ENCODE measurements at regions not wholly inside any gene's neighbourhood (a gene's known extent, or its start where the extent isn't known, plus 50 kb on each side); places are given as distances from the start of the nearest gene placed in this dataset.
"Not testable (repeated sequence)": the region's sequence is repeated elsewhere in the genome, so short reads cannot be mapped to it uniquely, and the experiment has no call there.

- no peak for DNase-seq (ENCODE audit: low read depth)
- in situ Hi-C loops (cut with HindIII; ENCODE audit: low sequenced_read_pairs), result no loop called here
- TF ChIP-seq CTCF (IDR thresholded peaks at IDR 0.05; ENCODE audit: low read depth, low read length, missing control alignments), result no peak
- H3K4me3 ChIP-seq (ENCODE audit: low read depth, low read length), result no peak overlapping the region
Observed at GRCh38 chr6:156423075-156423474, 354.1 kb upstream of the ARID1B start.

GRCh38 chr6:156421933-156422332 is 355.2 kb upstream of the ARID1B start:
- no peak for DNase-seq (ENCODE audit: low read depth)
- TF ChIP-seq CTCF (IDR thresholded peaks at IDR 0.05; ENCODE audit: low read depth, low read length, missing control alignments), result no peak
- H3K4me3 ChIP-seq (ENCODE audit: low read depth, low read length), result no peak overlapping the region
- in situ Hi-C loops (cut with HindIII; ENCODE audit: low sequenced_read_pairs), result no loop called here

GRCh38 chr6:156421301-156421700 is 355.9 kb upstream of the ARID1B start:
- in situ Hi-C loops (cut with HindIII; ENCODE audit: low sequenced_read_pairs); H3K4me3 ChIP-seq (ENCODE audit: low read depth, low read length); DNase-seq (ENCODE audit: low read depth): not testable (repeated sequence)

- H3K4me3 ChIP-seq (ENCODE audit: low read depth, low read length), result no peak overlapping the region
- TF ChIP-seq CTCF (IDR thresholded peaks at IDR 0.05; ENCODE audit: low read depth, low read length, missing control alignments), result no peak
- in situ Hi-C loops (cut with HindIII; ENCODE audit: low sequenced_read_pairs), result no loop called here
- no peak for DNase-seq (ENCODE audit: low read depth)
Observed at GRCh38 chr6:156420172-156420993, 356.8 kb upstream of the ARID1B start.

GRCh38 chr6:156419594-156419993 is 357.6 kb upstream of the ARID1B start:
- H3K4me3 ChIP-seq (ENCODE audit: low read depth, low read length), result no peak overlapping the region
- DNase-seq (ENCODE audit: low read depth), result no peak
- in situ Hi-C loops (cut with HindIII; ENCODE audit: low sequenced_read_pairs), result no loop called here
- no peak for TF ChIP-seq CTCF (IDR thresholded peaks at IDR 0.05; ENCODE audit: low read depth, low read length, missing control alignments)

- TF ChIP-seq CTCF (IDR thresholded peaks at IDR 0.05; ENCODE audit: low read depth, low read length, missing control alignments), result no peak
- in situ Hi-C loops (cut with HindIII; ENCODE audit: low sequenced_read_pairs), result no loop called here
- no peak for DNase-seq (ENCODE audit: low read depth)
- no peak overlapping the region for H3K4me3 ChIP-seq (ENCODE audit: low read depth, low read length)
Observed at GRCh38 chr6:156418253-156418652, 358.9 kb upstream of the ARID1B start.

- in situ Hi-C loops (cut with HindIII; ENCODE audit: low sequenced_read_pairs), result no loop called here
- peak; percentile 27 for TF ChIP-seq CTCF (IDR thresholded peaks at IDR 0.05; ENCODE audit: low read depth, low read length, missing control alignments)
- DNase-seq (ENCODE audit: low read depth), result no peak
- H3K4me3 ChIP-seq (ENCODE audit: low read depth, low read length), result no peak overlapping the region
Observed at GRCh38 chr6:156416391-156416790, 360.8 kb upstream of the ARID1B start.

Data from astrocyte of the cerebellum (primary cell).